ENCODE measurements at regions not wholly inside any gene's neighbourhood (a gene's known extent, or its start where the extent isn't known, plus 50 kb on each side); places are given as distances from the start of the nearest gene placed in this dataset.

DNA sequence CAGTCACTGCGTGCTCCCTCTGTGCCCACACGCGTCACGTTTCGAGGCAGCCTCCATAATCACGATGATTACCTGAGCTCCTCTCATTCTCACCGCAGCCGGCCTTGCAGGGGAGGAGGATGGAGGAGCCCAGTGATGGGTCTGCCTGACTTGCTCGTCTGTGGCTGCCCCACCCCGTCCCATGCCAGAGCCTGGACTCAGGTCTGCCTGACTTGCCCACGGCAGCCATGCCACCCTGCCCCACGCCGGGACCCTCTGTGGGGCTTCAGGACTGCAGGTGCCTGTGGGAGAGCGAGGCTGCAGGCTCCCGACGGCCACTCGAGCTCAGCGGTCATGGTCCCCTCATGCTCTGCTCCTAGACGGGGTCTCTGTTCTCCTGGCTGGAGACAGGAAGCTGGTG, 1025.1 kb downstream of the BRD1 start:
- TF ChIP-seq, protein P1, sequence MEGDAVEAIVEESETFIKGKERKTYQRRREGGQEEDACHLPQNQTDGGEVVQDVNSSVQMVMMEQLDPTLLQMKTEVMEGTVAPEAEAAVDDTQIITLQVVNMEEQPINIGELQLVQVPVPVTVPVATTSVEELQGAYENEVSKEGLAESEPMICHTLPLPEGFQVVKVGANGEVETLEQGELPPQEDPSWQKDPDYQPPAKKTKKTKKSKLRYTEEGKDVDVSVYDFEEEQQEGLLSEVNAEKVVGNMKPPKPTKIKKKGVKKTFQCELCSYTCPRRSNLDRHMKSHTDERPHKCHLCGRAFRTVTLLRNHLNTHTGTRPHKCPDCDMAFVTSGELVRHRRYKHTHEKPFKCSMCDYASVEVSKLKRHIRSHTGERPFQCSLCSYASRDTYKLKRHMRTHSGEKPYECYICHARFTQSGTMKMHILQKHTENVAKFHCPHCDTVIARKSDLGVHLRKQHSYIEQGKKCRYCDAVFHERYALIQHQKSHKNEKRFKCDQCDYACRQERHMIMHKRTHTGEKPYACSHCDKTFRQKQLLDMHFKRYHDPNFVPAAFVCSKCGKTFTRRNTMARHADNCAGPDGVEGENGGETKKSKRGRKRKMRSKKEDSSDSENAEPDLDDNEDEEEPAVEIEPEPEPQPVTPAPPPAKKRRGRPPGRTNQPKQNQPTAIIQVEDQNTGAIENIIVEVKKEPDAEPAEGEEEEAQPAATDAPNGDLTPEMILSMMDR (IDR thresholded peaks at IDR 0.05; ENCODE audit: borderline replicate concordance, insufficient read depth, low read depth, low read length) = no peak
- H3K4me3 ChIP-seq (ENCODE audit: low read depth, low read length) = no peak overlapping the region

DNA sequence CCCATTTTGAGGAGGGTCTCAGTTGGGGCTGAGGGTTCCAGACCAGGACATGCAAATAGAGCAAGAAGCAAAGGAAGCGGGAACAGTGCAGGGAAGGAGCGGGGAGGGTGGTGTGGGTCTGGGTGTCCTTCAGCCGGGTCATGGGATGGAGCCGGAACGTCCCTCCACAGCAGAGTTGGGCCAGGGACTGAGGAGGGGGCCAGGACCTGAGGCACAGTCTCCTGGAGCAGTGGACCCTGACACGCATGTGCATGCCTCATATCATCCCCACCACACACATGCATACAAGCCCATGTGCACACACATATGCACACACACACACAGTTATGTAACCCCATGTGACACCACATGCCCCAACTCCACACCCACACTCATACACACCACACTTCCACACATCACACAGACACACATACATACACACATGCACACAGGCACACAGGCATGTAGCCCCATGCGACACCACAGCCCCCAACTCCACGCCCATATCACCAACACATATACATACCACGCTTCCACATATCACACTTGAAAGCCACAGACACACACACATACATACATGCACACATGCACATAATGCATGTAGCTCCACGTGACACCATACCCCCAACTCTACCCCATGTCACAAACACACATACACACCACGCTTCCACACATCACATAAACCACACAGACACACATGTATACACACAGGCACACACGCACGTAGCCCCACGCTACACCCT, 1026.6 kb downstream of the BRD1 start:
- TF ChIP-seq, protein P1 (IDR thresholded peaks at IDR 0.05; ENCODE audit: borderline replicate concordance, insufficient read depth, low read depth, low read length) = no peak
- H3K4me3 ChIP-seq (ENCODE audit: low read depth, low read length) = no peak overlapping the region

DNA sequence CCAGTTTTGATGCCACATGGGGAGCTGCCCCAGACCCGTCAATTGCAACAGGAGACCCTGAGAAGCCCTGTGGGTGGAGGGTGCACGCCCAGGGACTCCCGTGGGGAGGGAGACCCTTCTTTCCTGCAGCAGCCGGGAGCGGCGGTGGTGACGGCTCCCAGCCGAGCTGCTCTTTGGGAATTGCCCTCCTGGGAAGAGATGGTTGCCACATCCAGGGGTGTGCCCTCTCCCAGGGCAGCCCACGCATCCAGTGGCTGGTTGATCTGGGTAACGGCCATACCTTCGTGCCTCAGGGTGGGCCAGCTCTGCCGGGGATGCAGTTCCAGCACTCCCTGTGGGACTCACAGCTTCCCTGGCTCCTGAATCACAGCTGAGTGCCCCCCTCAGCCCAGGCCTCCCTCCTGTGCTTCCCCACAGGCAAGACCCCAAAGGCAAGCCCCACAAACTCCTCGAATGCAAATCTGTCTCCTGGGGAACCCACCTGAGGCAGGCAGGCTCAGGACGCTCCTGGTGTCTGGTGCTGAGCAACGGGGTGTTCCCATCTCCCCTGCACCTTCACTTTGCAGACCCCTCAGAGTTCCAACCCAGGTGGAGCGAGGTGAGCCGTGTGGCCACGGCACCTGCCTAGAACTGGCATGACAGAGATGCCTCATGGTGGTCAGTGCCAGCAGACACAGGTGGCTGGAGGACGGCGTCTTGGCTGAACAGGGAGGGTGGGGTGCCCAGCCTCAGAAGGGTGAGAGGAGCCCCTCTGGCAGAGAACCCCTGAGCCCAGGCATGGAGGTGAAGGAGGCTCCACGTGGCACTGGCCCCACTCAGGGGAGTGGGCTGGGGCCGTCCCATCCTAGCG, 1027.4 kb downstream of the BRD1 start:
- H3K4me3 ChIP-seq (ENCODE audit: low read depth, low read length) = no peak overlapping the region
- TF ChIP-seq, protein P1 (IDR thresholded peaks at IDR 0.05; ENCODE audit: borderline replicate concordance, insufficient read depth, low read depth, low read length) = no peak

DNA sequence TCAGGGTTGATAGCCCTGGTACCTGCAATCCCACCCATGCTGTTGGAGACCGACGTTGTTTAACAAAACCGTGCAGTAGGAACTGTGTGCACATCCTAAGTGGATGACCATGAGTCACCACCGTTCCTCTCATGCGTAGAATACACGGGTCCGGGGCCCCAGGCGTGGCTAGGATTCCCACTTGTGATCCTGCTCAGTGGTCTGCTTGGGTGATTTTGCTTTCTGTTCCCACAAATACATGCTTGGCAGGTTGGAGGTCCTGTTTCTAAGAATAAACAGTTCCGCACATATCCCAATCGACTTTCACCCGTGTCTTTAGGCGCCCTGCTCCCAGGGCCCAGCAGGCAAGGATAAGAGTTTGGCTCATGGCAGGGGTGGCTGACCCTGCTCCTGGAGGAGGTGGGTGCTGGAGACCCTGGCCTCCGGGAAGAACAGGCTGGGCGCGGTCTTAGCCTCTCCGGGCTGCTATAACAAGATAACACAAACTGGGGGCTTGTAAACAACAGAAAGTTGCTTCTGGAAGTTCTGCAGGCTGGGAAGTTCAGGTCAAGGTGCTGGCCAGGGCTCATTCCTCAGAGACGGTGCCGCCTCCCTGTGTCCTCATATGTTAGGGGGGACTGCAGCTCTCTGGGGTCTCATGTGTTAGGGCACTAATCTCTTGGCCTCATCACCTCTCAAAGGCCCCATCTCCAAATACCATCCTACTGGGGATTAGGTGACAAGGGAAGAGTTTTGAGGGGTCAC, 1028.3 kb downstream of the BRD1 start:
- TF ChIP-seq, protein P1 (IDR thresholded peaks at IDR 0.05; ENCODE audit: borderline replicate concordance, insufficient read depth, low read depth, low read length) = no peak
- H3K4me3 ChIP-seq (ENCODE audit: low read depth, low read length) = no peak overlapping the region

DNA sequence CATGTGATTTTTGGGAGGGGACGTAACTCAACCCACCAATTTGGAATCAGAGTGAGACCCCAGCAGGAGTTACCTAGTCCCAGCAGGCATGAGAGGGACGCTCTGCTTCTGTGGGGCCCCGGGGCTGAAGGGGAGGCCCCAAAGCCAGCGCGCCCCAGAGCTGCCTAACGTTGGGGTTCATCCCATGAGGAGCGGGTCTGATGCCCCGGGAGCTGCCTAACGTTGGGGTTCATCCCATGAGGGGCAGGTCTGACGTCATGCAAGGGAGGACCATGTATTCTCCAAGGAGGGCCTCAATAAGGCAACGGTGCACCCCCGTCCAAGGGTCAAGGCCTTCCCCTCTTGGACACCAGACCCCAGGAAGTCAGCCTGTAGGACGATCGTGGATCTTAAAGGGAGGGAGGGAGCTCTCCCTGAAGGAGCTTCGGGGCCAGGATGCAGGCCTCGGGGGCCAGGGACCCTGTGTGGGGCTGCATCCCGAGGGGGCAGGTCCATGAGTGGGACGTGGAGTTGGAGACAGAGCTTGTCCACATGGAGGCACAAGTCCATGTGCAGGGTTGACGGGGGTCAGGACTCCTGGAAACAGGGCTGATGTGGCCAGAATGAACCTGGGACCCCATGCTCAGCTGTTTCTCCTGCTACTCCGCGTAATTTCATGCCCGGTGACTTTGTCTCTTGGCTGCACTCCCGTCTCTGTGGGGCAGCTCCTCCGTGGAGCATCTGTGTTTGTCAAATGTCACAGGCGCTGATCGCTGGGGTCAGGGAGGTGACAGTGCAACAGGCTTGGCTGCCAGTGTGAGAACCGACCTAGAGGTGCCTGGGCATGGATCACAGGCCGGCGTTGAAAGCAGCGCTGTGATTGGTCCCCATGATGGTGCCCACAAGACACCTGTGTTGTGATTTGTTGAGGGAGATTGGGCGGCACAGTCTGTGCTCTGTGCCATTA, 1029.1 kb downstream of the BRD1 start:
- TF ChIP-seq, protein P1 (IDR thresholded peaks at IDR 0.05; ENCODE audit: borderline replicate concordance, insufficient read depth, low read depth, low read length) = no peak

DNA sequence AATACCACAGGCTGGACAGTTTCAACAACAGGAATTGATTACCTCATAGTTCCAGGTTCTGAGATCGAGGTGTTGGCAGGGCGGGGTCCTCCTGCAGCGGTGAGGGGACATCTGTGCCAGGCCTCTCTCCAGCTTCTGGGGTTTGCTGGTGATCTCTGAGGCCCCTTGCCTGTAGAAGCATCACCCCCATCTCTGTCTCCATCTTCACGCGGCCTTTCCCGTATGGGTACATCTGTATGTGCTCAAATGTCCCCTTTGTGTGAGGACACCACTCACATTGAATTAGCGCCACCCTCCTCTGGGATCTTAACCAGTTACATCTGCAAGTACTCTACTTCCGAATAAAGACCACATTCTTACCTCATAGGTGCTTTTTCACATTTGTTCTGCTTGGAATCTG, 1029.9 kb downstream of the BRD1 start:
- TF ChIP-seq, protein P1 (IDR thresholded peaks at IDR 0.05; ENCODE audit: borderline replicate concordance, insufficient read depth, low read depth, low read length) = no peak
- no peak overlapping the region for H3K4me3 ChIP-seq (ENCODE audit: low read depth, low read length)

More for the DNA sequence above, 1029.1 kb downstream of the BRD1 start:
- no peak overlapping the region for H3K4me3 ChIP-seq (ENCODE audit: low read depth, low read length)
